Liver (tissue), 3 donors: ENCODE measurements at regions not wholly inside any gene's neighbourhood (a gene's known extent, or its start where the extent isn't known, plus 50 kb on each side); places are given as distances from the start of the nearest gene placed in this dataset.

Experiments
- GABPA ChIP-seq, 2 donors: IDR thresholded peaks in 1 of 2; conservative IDR thresholded peaks in 1 of 2; 2 replicates each; pipeline ENCODE4 v1.6.1; 2016; ENCODE audit warnings: antibody characterized with exemption in 2 of 2, mild to moderate bottlenecking in 1 of 2, moderate library complexity in 1 of 2
- HNF4A ChIP-seq, 2 donors: conservative IDR thresholded peaks; 2 replicates each; pipeline ENCODE4 v1.6.1; 2016; ENCODE audit warnings: antibody characterized with exemption in 2 of 2, mild to moderate bottlenecking in 2 of 2
- JUND ChIP-seq, 2 donors: IDR thresholded peaks; 2 replicates each; pipeline ENCODE4 v1.6.1; 2016; ENCODE audit warnings: antibody characterized with exemption in 2 of 2
- MAX ChIP-seq: IDR thresholded peaks from 2 replicates; pipeline ENCODE4 v1.6.1; 2016; ENCODE audit warnings: antibody characterized with exemption
- NR2F2 ChIP-seq: IDR thresholded peaks from 2 replicates; pipeline ENCODE4 v1.6.1; 2016; ENCODE audit warnings: antibody characterized with exemption
- RAD21 ChIP-seq, 2 donors: IDR thresholded peaks; 2 replicates each; pipeline ENCODE4 v1.6.1; 2016; ENCODE audit warnings: antibody characterized with exemption in 2 of 2, mild to moderate bottlenecking in 2 of 2
- REST ChIP-seq: IDR thresholded peaks from 2 replicates; pipeline ENCODE4 v1.6.1; 2016; ENCODE audit warnings: antibody characterized with exemption, mild to moderate bottlenecking
- RXRA ChIP-seq, 2 donors: IDR thresholded peaks; 2 replicates each; pipeline ENCODE4 v1.6.1; 2017 to 2018; ENCODE audit warnings: antibody characterized with exemption in 2 of 2, mild to moderate bottlenecking in 1 of 2
- SP1 ChIP-seq: IDR thresholded peaks from 2 replicates; pipeline ENCODE4 v1.6.1; 2018; ENCODE audit warnings: antibody characterized with exemption, mild to moderate bottlenecking
- TAF1 ChIP-seq: conservative IDR thresholded peaks from 2 replicates; pipeline ENCODE4 v1.6.1; 2016; ENCODE audit warnings: antibody characterized with exemption, mild to moderate bottlenecking
- YY1 ChIP-seq: IDR thresholded peaks from 2 replicates; pipeline ENCODE4 v1.6.1; 2016; ENCODE audit warnings: antibody characterized with exemption, mild to moderate bottlenecking
- ZBTB33 ChIP-seq: IDR thresholded peaks from 2 replicates; pipeline ENCODE4 v1.6.1; 2016; ENCODE audit warnings: antibody characterized with exemption
- TF ChIP-seq, protein P1 (sequence below): fragments of 150-350 bp; IDR thresholded peaks from 2 replicates; pipeline ENCODE4 v1.5.1; 2017; ENCODE audit warnings: improper control_type of control experiment, low read depth, low read length; ENCODE audit not compliant: missing input control
- donor health status: healthy.
- donor health status: healthy.

- TF ChIP-seq, protein P1, sequence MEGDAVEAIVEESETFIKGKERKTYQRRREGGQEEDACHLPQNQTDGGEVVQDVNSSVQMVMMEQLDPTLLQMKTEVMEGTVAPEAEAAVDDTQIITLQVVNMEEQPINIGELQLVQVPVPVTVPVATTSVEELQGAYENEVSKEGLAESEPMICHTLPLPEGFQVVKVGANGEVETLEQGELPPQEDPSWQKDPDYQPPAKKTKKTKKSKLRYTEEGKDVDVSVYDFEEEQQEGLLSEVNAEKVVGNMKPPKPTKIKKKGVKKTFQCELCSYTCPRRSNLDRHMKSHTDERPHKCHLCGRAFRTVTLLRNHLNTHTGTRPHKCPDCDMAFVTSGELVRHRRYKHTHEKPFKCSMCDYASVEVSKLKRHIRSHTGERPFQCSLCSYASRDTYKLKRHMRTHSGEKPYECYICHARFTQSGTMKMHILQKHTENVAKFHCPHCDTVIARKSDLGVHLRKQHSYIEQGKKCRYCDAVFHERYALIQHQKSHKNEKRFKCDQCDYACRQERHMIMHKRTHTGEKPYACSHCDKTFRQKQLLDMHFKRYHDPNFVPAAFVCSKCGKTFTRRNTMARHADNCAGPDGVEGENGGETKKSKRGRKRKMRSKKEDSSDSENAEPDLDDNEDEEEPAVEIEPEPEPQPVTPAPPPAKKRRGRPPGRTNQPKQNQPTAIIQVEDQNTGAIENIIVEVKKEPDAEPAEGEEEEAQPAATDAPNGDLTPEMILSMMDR, result peak; percentile 9
- TF ChIP-seq ZBTB33, result no peak
- no peak for TF ChIP-seq JUND (IDR thresholded peaks at IDR 0.05)
- peak; percentile 35 to 53 for TF ChIP-seq RAD21 (IDR thresholded peaks at IDR 0.05)
- no peak for TF ChIP-seq TAF1
- TF ChIP-seq YY1, result no peak
- TF ChIP-seq NR2F2, result no peak
- TF ChIP-seq MAX, result no peak
- TF ChIP-seq SP1, result no peak
- TF ChIP-seq REST, result no peak
- no peak for TF ChIP-seq GABPA (IDR thresholded peaks at IDR 0.05 in 1 of 2, conservative IDR thresholded peaks at IDR 0.05 in 1 of 2)
- no peak for TF ChIP-seq RXRA (IDR thresholded peaks at IDR 0.05)
- no peak for TF ChIP-seq HNF4A (conservative IDR thresholded peaks at IDR 0.05)
These were observed 174.7 kb upstream of the PRDM9 start for GRCh38 chr5:23332650-23333251.
